Mesodermal cell (in vitro differentiated cells): ENCODE measurements at regions not wholly inside any gene's neighbourhood (a gene's known extent, or its start where the extent isn't known, plus 50 kb on each side); places are given as distances from the start of the nearest gene placed in this dataset.

Experiments
- H3K27ac ChIP-seq: 2 replicates; pipeline ENCODE4 v1.7.0; 2013; ENCODE audit warnings: mild to moderate bottlenecking, low read depth, low read length, moderate library complexity; ENCODE audit not compliant: severe bottlenecking
- H3K36me3 ChIP-seq: 2 replicates; pipeline ENCODE4 v1.7.1; 2013; ENCODE audit warnings: mild to moderate bottlenecking, low read length, moderate library complexity; ENCODE audit not compliant: control insufficient read depth, insufficient read depth
- H3K4me1 ChIP-seq: one replicate; pipeline ENCODE4 v1.7.1; 2013; ENCODE audit warnings: mild to moderate bottlenecking, low read length; ENCODE audit not compliant: insufficient read depth, control insufficient read depth, poor library complexity, severe bottlenecking
- H3K4me3 ChIP-seq: 2 replicates; pipeline ENCODE4 v1.7.0; 2013; ENCODE audit warnings: low read length, control low read depth, mild to moderate bottlenecking; ENCODE audit not compliant: insufficient read depth, poor library complexity, severe bottlenecking; ENCODE audit errors: extremely low read depth
- H3K9me3 ChIP-seq: 2 replicates; pipeline ENCODE4 v1.7.1; 2013; ENCODE audit warnings: mild to moderate bottlenecking, low read length, moderate library complexity; ENCODE audit not compliant: control insufficient read depth
- WGBS, 2 experiments: methylation state at CpG; one replicate each; pipeline ENCODE4 v1.1.5; 2013; ENCODE audit warnings: missing lambda C conversion rate in 2 of 2; ENCODE audit not compliant: insufficient coverage in 2 of 2; 5-methylcytosine and 5-hydroxymethylcytosine counted together

GRCh38 chr16:85401370-85401916, 211.7 kb upstream of the GSE1 start:
- Histone ChIP-seq H3K36me3 (no peaks in the 10 kb centered on the region), H3K9me3 (no peaks in the 10 kb centered on the region), H3K27ac (no peak overlapping the region), H3K4me1 (peaks cover 14% of the 10 kb centered on the region), H3K4me3 (no peak overlapping the region)
- 90% methylated on average over 14 to 16 of the region's 16 CpGs for WGBS, 2 experiments

- no peaks in the 10 kb centered on the region for H3K36me3 ChIP-seq
- H3K27ac ChIP-seq, result no peak overlapping the region
- no peaks in the 10 kb centered on the region for H3K9me3 ChIP-seq
- WGBS, 2 experiments, result 92 to 93% methylated on average over 29 of the region's 30 CpGs
- no peak overlapping the region for H3K4me3 ChIP-seq
- peaks cover 10% of the 10 kb centered on the region for H3K4me1 ChIP-seq
Observed at GRCh38 chr16:85401917-85402766, 211.0 kb upstream of the GSE1 start.

GRCh38 chr16:85402910-85403692, 210.0 kb upstream of the GSE1 start:
- Histone ChIP-seq H3K4me1 (peaks cover 7% of the 10 kb centered on the region), H3K36me3 (no peaks in the 10 kb centered on the region), H3K27ac (no peak overlapping the region), H3K9me3 (no peaks in the 10 kb centered on the region), H3K4me3 (no peak overlapping the region)
- 61 to 74% methylated on average over 14 to 18 of the region's 19 CpGs for WGBS, 2 experiments

GRCh38 chr16:85403693-85404092, 209.4 kb upstream of the GSE1 start:
- no peak overlapping the region for H3K4me3 ChIP-seq
- WGBS, 2 experiments, result 82 to 90% methylated on average over 6 of the region's 6 CpGs
- no peaks in the 10 kb centered on the region for H3K9me3 ChIP-seq
- no peaks in the 10 kb centered on the region for H3K36me3 ChIP-seq
- H3K4me1 ChIP-seq, result peaks cover 7% of the 10 kb centered on the region
- no peak overlapping the region for H3K27ac ChIP-seq

GRCh38 chr16:85412911-85413520, 200.1 kb upstream of the GSE1 start:
- 94 to 97% methylated on average over 19 to 21 of the region's 25 CpGs for WGBS, 2 experiments

GRCh38 chr16:85413691-85414663, 199.1 kb upstream of the GSE1 start:
- no peak overlapping the region for H3K4me3 ChIP-seq
- H3K4me1 ChIP-seq, result peaks cover 6% of the 10 kb centered on the region
- H3K36me3 ChIP-seq, result no peaks in the 10 kb centered on the region
- no peak overlapping the region for H3K27ac ChIP-seq
- no peaks in the 10 kb centered on the region for H3K9me3 ChIP-seq
- WGBS, 2 experiments, result 91 to 95% methylated on average over 9 to 12 of the region's 14 CpGs

More at GRCh38 chr16:85412911-85413520, 200.1 kb upstream of the GSE1 start:
- Histone ChIP-seq H3K4me1 (peaks cover under 1% of the 10 kb centered on the region), H3K27ac (no peak overlapping the region), H3K9me3 (no peaks in the 10 kb centered on the region), H3K4me3 (no peak overlapping the region), H3K36me3 (no peaks in the 10 kb centered on the region)

- 90 to 95% methylated on average over 24 to 25 of the region's 25 CpGs for WGBS, 2 experiments
- Histone ChIP-seq H3K4me3 (no peak overlapping the region), H3K9me3 (no peaks in the 10 kb centered on the region), H3K4me1 (peaks cover 6% of the 10 kb centered on the region), H3K27ac (no peak overlapping the region), H3K36me3 (no peaks in the 10 kb centered on the region)
Observed at GRCh38 chr16:85415196-85416090, 197.7 kb upstream of the GSE1 start.

- WGBS, 2 experiments, result 72 to 78% methylated on average over 18 to 19 of the region's 24 CpGs
- Histone ChIP-seq H3K4me3 (no peak overlapping the region), H3K9me3 (no peaks in the 10 kb centered on the region), H3K4me1 (peaks cover 6% of the 10 kb centered on the region), H3K27ac (no peak overlapping the region), H3K36me3 (no peaks in the 10 kb centered on the region)
Observed at GRCh38 chr16:85416228-85417109, 196.7 kb upstream of the GSE1 start.
